Natural killer cell treated with Interleukin-12 subunit alpha and Interleukin-12 subunit beta and Interleukin-15 and Interleukin-18, amount 100 ng/mL, for 72 hours (primary cell): ENCODE measurements at regions not wholly inside any gene's neighbourhood (a gene's known extent, or its start where the extent isn't known, plus 50 kb on each side); places are given as distances from the start of the nearest gene placed in this dataset.

Source experiments
- ATAC-seq, 2 donors: fragments of 150-1000 bp; cut with Tn5 transposase in 1 of 2; sonication (Bioruptor Pico), chemical (Tn5 transposase) in 1 of 2; 2 replicates each; pipeline ENCODE4 v1.10.0; 2021
- DNase-seq: peaks from one replicate; pipeline ENCODE4 v3.0.0; 2022; ENCODE audit warnings: low spot score
- H3K27ac Mint-ChIP-seq, 2 donors: 1 replicate in 1 of 2; 2 replicates in 1 of 2; pipeline ENCODE4 v1.8.0; 2022; ENCODE audit warnings: mixed read lengths in 2 of 2, mild to moderate bottlenecking in 1 of 2, moderate library complexity in 1 of 2
- H3K27me3 Mint-ChIP-seq, 2 donors: 1 replicate in 1 of 2; 2 replicates in 1 of 2; pipeline ENCODE4 v1.8.0; 2022; ENCODE audit warnings: mixed read lengths in 2 of 2
- H3K36me3 Mint-ChIP-seq: one replicate; pipeline ENCODE4 v1.8.0; 2022; ENCODE audit warnings: mixed read lengths
- H3K4me1 Mint-ChIP-seq, 2 donors: 1 replicate in 1 of 2; 2 replicates in 1 of 2; pipeline ENCODE4 v1.8.0; 2022; ENCODE audit warnings: low read depth in 2 of 2, mixed read lengths in 2 of 2, mild to moderate bottlenecking in 1 of 2
- H3K4me3 Mint-ChIP-seq: one replicate; pipeline ENCODE4 v1.8.0; 2022; ENCODE audit warnings: mixed read lengths
- H3K9me3 Mint-ChIP-seq: 2 replicates; pipeline ENCODE4 v1.8.0; 2022; ENCODE audit warnings: mixed read lengths

DNA sequence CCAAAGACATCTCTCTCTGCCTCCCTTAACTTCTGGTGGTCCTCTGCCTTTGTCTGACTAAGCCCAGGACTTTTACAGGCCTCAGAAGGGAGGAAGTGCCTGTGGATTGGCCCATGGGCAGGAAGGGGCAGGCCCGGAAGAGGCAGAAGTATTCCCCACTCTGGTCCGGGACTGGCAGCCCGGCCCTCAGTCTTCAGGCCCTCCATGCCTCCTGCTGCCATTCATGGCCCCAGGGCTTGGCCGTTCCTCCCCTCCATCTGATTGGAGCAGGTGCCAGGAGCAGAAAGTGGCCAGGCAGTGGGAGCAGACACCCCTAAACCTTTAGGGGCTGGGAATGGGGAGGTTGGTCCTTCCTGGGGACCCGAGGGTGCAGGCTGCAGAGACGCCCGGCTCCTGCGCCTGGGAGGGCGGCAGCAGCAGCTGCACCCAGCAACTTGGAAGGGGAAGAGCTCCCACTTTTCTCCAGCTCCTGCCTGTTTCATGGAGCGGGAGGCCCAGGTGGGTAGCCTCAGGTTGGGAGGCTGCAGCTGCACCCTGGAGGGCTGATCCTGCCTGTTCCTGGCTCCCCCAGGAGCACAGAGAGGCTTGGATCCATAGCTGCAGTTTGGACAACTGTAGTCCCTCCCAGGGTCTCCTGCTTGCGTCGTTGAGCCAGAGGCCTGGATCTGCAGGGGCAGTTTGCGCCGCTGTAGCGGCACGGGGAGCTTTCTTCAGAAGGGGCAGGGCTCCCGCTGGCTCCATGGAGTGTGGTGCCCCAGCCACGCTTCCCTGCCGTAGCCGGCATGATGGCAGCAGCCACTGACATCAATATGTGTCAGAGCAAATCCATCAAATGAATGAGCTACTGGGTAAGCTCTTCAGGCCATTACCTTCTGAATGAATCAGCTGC lies 661.5 kb upstream of the NUDT12 start:
- Mint-ChIP-seq H3K36me3 (no peaks in the 10 kb centered on the region), H3K9me3 (no peaks in the 10 kb centered on the region), H3K27ac (no peak overlapping the region), H3K4me3 (no peak overlapping the region), H3K27me3 (no peaks in the 10 kb centered on the region), H3K4me1 (no peaks in the 10 kb centered on the region)
- no peak for ATAC-seq
- DNase-seq = no peak

DNA sequence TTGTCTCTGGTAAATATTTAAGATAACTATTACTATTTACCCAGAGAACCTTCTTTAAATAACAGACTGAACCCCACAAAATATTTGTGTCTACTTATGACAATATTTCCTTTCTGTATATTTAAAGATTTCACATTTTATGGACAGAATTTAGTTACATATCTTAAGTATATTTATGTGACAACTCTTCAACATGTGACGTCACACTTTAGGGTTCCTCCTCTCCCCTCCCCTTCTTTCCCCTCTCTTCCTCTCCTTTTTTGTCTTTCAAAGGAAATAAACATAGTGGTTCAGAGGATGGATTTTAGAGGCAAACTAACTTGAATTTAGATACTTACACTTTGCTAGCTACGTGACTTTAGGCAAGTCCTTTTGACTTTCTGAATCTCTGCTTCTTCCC lies 655.6 kb upstream of the NUDT12 start:
- H3K27me3 Mint-ChIP-seq = no peaks in the 10 kb centered on the region
- no peak overlapping the region for H3K27ac Mint-ChIP-seq
- DNase-seq = no peak
- no peak for ATAC-seq
- H3K36me3 Mint-ChIP-seq = peaks cover 5% of the 10 kb centered on the region
- H3K4me1 Mint-ChIP-seq = no peaks in the 10 kb centered on the region
- peaks cover 10% of the 10 kb centered on the region for H3K9me3 Mint-ChIP-seq
- no peak overlapping the region for H3K4me3 Mint-ChIP-seq

DNA sequence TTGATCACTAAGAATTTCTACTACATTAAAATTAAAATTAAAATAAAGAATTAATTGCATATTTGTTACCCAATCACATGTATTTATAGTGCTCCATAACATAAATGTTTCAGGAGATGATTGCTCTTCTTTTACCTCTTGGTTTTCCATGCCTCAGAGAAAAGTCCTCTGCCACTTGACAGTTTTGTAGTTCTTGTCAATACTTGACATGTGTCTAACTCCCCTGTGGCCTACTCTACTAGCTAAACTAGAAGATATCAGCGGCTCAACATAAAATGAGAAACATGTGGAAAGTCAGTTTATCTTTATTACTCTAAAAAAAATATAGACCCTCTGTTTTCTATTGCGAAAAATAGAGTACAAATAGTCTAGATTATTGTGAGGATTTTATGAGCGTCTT lies 650.6 kb upstream of the NUDT12 start:
- H3K27me3 Mint-ChIP-seq = no peaks in the 10 kb centered on the region
- no peak overlapping the region for H3K4me3 Mint-ChIP-seq
- H3K27ac Mint-ChIP-seq = no peak overlapping the region
- peaks cover 5% of the 10 kb centered on the region for H3K36me3 Mint-ChIP-seq
- H3K9me3 Mint-ChIP-seq = peaks cover 20% of the 10 kb centered on the region
- H3K4me1 Mint-ChIP-seq = no peaks in the 10 kb centered on the region
- DNase-seq = no peak
- no peak for ATAC-seq

DNA sequence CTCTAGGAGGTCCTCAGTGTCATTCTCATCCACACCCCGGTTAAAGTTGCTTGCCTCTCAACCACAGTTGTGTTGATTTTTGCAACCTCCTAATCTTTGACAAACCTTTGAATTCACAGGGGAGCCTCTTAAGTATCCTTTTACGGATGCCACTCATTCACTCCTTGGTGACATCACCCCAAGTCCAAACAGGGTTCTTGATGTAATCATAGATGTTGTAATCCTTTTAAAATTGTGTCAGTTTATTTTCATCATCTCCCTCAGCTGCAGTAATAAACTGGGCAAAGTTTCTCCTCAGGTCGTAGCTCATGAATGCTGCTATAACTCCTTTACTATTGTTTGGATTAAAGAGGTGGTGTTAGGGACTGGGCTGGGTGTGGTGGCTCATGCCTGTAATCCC lies 637.2 kb upstream of the NUDT12 start:
- Mint-ChIP-seq H3K27me3 (no peaks in the 10 kb centered on the region), H3K9me3 (peaks cover 9% of the 10 kb centered on the region), H3K27ac (no peak overlapping the region), H3K4me1 (no peaks in the 10 kb centered on the region), H3K4me3 (no peak overlapping the region), H3K36me3 (peaks cover 6% of the 10 kb centered on the region)
- DNase-seq (no peak), ATAC-seq (no peak)

DNA sequence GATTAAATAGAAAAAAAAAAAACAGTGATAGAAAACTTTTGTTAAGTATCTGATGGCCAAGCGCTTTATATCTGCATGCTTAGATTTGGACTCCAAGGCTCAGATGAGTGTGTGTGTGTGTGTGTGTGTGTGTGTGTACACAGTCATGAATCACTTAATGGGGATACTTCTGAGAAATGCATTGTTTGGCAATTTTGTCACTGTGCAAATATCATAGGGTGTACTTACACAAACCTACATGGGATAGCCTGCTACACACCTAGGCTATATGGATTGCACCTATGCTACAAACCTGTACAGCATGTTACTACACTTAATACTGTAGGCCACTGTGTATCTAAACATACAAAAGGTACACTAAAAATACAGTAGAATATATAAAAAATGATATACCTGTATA lies 635.6 kb upstream of the NUDT12 start:
- H3K36me3 Mint-ChIP-seq = peaks cover 6% of the 10 kb centered on the region
- H3K9me3 Mint-ChIP-seq = peaks cover 9% of the 10 kb centered on the region
- DNase-seq = no peak
- no peak overlapping the region for H3K4me3 Mint-ChIP-seq
- no peaks in the 10 kb centered on the region for H3K27me3 Mint-ChIP-seq
- ATAC-seq = no peak
- no peaks in the 10 kb centered on the region for H3K4me1 Mint-ChIP-seq
- no peak overlapping the region for H3K27ac Mint-ChIP-seq

DNA sequence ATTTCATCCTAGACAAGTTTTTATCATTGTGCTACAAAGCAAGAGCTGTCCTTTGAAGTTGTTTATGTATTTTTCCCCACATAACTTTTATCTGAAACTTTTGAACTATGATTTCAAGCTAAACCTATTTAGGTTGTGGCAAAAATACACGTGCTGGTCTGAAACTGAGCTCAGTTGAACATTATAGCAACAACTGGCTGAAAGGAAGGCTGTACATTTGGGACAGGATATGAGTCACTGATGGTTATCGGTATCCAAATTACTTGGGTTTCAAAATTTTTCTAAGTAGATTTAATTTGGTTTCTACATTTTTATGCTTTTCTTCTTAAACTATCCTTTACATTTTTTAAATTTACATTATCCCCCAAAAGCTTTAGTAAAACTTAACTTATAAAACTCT lies 627.3 kb upstream of the NUDT12 start:
- Mint-ChIP-seq H3K4me3 (no peak overlapping the region), H3K9me3 (peaks cover 8% of the 10 kb centered on the region), H3K36me3 (no peaks in the 10 kb centered on the region), H3K27ac (no peak overlapping the region), H3K27me3 (no peaks in the 10 kb centered on the region), H3K4me1 (no peaks in the 10 kb centered on the region)
- DNase-seq (no peak), ATAC-seq (no peak)

DNA sequence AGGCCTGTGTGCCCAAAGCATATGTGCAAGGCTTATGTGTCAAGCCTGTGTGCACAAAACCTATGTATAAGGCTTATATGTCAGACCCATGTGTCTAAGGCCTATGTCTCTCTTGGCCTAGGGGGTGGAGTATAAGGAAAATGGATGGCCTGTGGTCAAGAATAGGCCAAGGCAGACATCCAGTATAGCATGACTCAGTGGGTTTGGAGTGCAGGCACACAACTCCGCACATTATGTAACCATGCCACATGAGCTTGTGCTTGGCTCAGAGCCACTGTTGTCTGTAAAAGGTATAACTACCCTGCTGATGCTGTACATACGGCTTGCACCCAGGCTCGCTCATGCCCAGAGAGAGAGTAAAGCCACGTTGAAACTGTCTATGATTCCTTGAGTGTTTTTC lies 626.4 kb upstream of the NUDT12 start:
- Mint-ChIP-seq H3K27me3 (no peaks in the 10 kb centered on the region), H3K36me3 (no peaks in the 10 kb centered on the region), H3K4me1 (no peaks in the 10 kb centered on the region), H3K27ac (no peak overlapping the region), H3K4me3 (no peak overlapping the region), H3K9me3 (peaks cover 8% of the 10 kb centered on the region)
- no peak for DNase-seq
- no peak for ATAC-seq

DNA sequence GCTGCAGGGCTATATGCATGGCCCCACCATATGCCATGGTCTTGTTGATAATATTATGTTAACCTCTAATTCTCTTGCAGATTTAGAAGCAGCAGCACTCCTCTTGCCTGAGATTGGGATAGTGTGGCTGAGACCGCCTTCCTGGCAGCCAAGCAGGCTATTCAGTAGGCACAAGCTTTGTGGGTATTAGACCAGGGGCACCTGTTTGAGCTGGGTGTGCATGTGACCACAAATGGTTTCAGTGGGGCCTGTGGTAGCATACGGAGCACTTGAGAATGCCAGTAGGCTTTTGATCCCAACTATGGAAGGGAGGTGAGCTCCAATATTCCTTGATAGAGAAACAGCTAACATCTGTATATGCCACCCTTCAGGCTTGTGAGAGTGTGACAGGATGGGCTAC lies 625.1 kb upstream of the NUDT12 start:
- H3K36me3 Mint-ChIP-seq = no peaks in the 10 kb centered on the region
- no peaks in the 10 kb centered on the region for H3K27me3 Mint-ChIP-seq
- H3K4me3 Mint-ChIP-seq = no peak overlapping the region
- ATAC-seq (no peak), DNase-seq (no peak)
- no peaks in the 10 kb centered on the region for H3K4me1 Mint-ChIP-seq
- no peak overlapping the region for H3K27ac Mint-ChIP-seq
- peaks cover 8% of the 10 kb centered on the region for H3K9me3 Mint-ChIP-seq

DNA sequence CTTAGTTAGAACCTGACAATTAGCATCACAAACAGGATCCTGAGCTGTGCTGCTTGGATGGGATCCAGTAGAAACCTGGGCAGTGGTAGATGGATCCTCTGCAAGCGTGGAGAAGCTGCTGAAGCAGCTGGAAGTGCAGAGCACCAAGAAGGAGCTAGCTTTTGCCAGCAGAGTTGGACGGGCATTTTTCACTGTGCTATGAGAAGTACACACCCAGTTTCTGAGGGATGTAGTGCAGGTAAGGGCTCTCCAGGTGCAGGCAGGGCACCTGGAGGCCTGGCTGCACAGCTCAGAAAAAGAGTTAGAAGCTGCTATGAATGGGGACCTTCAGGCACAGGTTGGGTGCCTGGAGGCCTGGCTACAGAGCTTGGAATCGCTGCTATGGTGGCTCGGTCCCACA lies 623.9 kb upstream of the NUDT12 start:
- Mint-ChIP-seq H3K27me3 (no peaks in the 10 kb centered on the region), H3K36me3 (no peaks in the 10 kb centered on the region), H3K9me3 (peaks cover 12% of the 10 kb centered on the region), H3K27ac (no peak overlapping the region), H3K4me1 (no peaks in the 10 kb centered on the region), H3K4me3 (no peak overlapping the region)
- DNase-seq (no peak), ATAC-seq (no peak)

DNA sequence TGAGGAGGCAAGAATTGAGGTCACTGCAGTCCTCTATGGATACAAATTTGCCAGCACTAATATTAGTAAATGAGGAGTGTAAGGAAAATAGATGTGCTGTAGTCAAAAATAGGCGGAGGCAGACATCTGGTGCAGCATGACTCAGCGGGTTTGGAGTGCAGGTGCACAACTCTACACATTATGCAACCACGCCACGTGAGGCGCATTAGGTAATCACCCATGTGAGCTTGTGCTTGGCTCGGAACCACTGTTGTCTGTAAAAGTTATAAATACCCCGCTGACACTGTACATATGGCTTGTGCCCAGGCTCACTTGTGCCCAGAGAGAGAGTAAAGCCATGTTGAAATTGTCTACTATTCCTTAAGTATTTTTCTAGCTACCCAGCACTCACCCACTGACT lies 623.5 kb upstream of the NUDT12 start:
- no peaks in the 10 kb centered on the region for H3K27me3 Mint-ChIP-seq
- no peak for DNase-seq
- H3K4me1 Mint-ChIP-seq = no peaks in the 10 kb centered on the region
- H3K9me3 Mint-ChIP-seq = peaks cover 13% of the 10 kb centered on the region
- no peak overlapping the region for H3K4me3 Mint-ChIP-seq
- ATAC-seq = no peak
- no peaks in the 10 kb centered on the region for H3K36me3 Mint-ChIP-seq
- H3K27ac Mint-ChIP-seq = no peak overlapping the region

DNA sequence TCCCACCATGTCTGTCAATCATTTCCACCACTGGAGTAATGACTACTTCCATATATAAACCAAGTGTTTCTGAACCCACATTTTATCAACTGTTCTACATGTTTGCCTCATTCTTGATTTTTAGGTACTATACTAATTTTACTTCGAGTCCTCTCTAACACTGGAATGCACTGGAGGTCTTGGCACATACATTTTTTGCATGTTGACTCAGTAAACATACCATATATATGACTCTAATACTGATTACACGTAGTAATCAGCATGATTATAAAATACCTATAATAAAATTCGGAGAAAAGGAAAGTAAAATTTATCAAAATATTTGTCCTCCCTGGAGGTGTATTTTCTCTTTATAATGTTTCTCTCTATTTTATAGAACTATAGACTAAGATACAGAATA lies 621.7 kb upstream of the NUDT12 start:
- H3K27ac Mint-ChIP-seq = no peak overlapping the region
- peaks cover 20% of the 10 kb centered on the region for H3K9me3 Mint-ChIP-seq
- ATAC-seq (no peak), DNase-seq (no peak)
- H3K4me3 Mint-ChIP-seq = no peak overlapping the region
- no peaks in the 10 kb centered on the region for H3K4me1 Mint-ChIP-seq
- H3K27me3 Mint-ChIP-seq = no peaks in the 10 kb centered on the region
- peaks cover 9% of the 10 kb centered on the region for H3K36me3 Mint-ChIP-seq

DNA sequence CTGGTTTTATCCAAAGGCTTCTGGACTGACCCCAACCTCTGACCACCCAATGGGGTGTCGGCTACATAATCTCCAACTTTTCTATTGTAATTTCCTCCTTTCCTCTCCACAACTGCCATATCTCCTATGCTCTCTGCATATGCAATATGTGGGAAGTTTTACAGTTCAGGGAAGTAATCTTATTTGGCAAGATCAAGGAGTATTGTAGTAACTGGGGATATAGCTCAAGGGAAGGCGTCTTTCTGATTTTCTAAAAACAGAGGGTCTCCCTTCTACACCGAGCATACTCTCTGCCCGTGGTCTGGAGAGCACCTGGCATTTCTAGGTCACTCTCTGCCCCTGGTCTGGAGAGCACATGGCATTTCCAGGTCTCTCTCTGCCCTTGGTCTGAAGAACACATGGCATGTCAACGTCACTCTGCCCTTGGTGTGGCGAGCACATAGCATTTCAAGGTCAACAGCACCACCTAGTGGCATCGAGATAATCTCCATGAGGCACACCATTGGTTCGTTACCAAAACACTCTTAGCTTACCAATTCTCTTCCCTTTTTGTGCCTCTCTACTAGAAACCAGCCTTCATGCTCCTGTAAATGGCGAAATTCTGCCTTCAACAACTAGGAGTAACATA lies 616.4 kb upstream of the NUDT12 start:
- H3K9me3 Mint-ChIP-seq = peaks cover 22% of the 10 kb centered on the region
- H3K27ac Mint-ChIP-seq = no peak overlapping the region
- DNase-seq = no peak
- H3K36me3 Mint-ChIP-seq = peaks cover 9% of the 10 kb centered on the region
- no peak overlapping the region for H3K4me3 Mint-ChIP-seq
- ATAC-seq = no peak
- H3K4me1 Mint-ChIP-seq = no peaks in the 10 kb centered on the region
- H3K27me3 Mint-ChIP-seq = no peaks in the 10 kb centered on the region

DNA sequence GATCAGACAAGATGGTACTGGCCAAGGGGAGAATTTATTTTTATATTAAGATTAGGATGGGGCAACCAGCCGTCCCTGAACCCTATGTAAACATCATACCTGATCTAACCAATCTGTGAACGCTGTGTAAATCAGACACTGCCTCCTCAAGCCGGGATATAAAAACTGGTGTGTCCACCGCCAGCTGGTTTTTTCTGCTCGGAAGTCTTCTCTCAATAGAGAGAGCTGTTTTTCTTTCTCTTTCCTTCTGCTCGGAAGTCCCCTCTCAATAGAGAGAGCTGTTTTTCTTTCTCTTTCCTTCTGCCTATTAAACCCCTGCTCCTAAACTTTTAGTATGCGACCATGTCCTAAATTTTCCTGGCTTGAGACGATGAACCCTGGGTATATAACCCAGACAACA lies 615.5 kb upstream of the NUDT12 start:
- DNase-seq = no peak
- Mint-ChIP-seq H3K4me3 (no peak overlapping the region), H3K9me3 (peaks cover 22% of the 10 kb centered on the region), H3K27me3 (no peaks in the 10 kb centered on the region), H3K4me1 (no peaks in the 10 kb centered on the region), H3K27ac (no peak overlapping the region), H3K36me3 (peaks cover 9% of the 10 kb centered on the region)
- ATAC-seq = no peak

DNA sequence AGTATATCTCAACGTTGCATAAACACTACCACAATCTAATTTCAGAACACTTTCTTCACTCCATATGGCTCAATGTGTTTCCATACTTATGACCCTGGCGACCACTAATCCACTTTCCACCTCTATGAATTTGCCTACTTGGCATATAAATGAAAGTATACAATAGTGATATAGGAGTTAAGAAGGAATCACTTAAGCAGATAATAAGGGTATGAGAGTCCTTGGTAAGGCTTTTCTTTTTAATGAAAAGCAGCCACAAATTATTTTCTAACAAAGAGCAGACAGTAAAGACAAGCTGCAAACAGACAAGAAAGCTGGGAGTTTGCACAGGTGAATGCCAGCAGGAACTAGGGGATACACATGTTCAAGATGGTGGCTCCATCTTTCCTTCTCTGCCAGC lies 615.1 kb upstream of the NUDT12 start:
- Mint-ChIP-seq H3K4me1 (no peaks in the 10 kb centered on the region), H3K27me3 (no peaks in the 10 kb centered on the region), H3K4me3 (no peak overlapping the region), H3K27ac (no peak overlapping the region), H3K9me3 (peaks cover 22% of the 10 kb centered on the region), H3K36me3 (peaks cover 9% of the 10 kb centered on the region)
- ATAC-seq = no peak
- no peak for DNase-seq

DNA sequence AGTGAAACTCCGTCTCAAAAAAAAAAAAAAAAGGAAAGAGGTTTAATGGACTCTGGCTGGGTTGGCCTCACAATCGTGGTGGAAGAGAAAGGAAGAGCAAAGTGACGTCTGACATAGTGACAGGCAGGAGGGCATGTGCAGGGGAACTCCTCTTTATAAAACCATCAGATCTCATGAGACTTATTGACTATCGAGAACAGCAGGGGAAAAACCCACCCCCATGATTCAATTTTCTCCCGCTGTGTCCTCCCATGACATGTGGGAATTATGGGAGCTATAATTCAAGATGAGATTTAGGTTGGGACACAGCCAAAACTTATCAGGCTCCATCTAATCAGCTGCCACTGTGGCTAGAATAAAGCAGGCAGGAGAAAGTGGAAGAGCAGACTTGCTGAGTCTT lies 610.4 kb upstream of the NUDT12 start:
- Mint-ChIP-seq H3K4me1 (no peaks in the 10 kb centered on the region), H3K27ac (no peak overlapping the region), H3K4me3 (no peak overlapping the region), H3K36me3 (no peaks in the 10 kb centered on the region), H3K9me3 (peaks cover 4% of the 10 kb centered on the region), H3K27me3 (no peaks in the 10 kb centered on the region)
- no peak for DNase-seq
- no peak for ATAC-seq
